22Rv1 (cell line): ENCODE measurements at regions not wholly inside any gene's neighbourhood (a gene's known extent, or its start where the extent isn't known, plus 50 kb on each side); places are given as distances from the start of the nearest gene placed in this dataset.

Source experiments
- CTCF ChIP-seq: fragments of 450-650 bp; IDR thresholded peaks from 2 replicates; pipeline ENCODE4 v1.5.1; 2017; ENCODE audit warnings: mild to moderate bottlenecking
- ZFX ChIP-seq: fragments of 450-650 bp; IDR thresholded peaks from 2 replicates; pipeline ENCODE4 v1.6.1; 2017; ENCODE audit warnings: antibody characterized with exemption, borderline replicate concordance

GRCh38 chr7:109616551-109617069 lies 1046.9 kb downstream of the DNAJB9 start:
- TF ChIP-seq CTCF (no peak), ZFX (no peak)
